CD4-positive, alpha-beta T cell treated with Interleukin-1 beta for 1 hour (primary cell): ENCODE measurements at regions not wholly inside any gene's neighbourhood (a gene's known extent, or its start where the extent isn't known, plus 50 kb on each side); places are given as distances from the start of the nearest gene placed in this dataset.

ENCODE experiments used
- DNase-seq, 2 donors: peaks; one replicate each; pipeline ENCODE4 v3.0.0-alpha.2; 2020 to 2022

DNA sequence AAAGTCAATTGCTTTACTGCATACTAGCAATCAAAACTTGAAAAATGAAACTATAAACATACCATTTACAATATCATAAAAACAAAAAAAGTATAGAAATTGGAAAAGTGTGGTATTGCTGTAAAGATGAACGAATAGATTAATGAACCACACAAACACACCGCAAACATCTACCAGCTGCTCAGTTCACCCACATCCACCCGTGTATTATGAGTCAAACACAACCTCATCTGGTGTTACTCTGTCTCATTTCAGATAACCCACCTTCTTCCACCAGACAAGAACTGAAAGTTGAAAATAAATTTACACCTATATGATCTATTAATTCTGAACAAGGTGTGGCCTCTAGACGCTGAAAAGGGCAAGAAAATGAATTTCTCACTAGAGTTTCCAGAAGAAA lies 53.3 kb downstream of the BLID start:
- no peak for DNase-seq

GRCh38 chr11:122059565-122059964 lies 56.5 kb downstream of the BLID start:
- no peak for DNase-seq

GRCh38 chr11:122050021-122050690 lies 65.9 kb downstream of the BLID start:
- DNase-seq, result no peak

GRCh38 chr11:122048401-122048800 lies 67.6 kb downstream of the BLID start:
- DNase-seq, result no peak

DNA sequence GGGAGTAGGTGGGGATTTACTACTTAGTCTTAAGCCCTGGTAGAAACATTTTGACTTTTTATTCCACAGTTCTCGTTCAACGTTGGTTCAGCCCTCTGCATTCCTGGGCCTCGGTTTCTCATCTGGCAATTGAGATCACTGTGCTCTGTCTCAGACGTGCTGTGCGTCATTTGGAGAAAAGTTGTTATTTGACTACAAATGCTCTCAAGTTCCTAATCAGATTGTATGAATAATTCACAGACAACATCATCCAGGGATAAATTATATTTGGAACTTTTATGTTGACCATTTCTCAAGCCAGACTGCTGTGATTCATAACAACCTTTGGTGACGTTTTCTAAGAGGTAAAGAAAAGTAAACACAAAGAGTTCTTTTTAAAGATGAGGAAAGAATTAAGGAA lies 69.2 kb downstream of the BLID start:
- DNase-seq, result no peak

DNA sequence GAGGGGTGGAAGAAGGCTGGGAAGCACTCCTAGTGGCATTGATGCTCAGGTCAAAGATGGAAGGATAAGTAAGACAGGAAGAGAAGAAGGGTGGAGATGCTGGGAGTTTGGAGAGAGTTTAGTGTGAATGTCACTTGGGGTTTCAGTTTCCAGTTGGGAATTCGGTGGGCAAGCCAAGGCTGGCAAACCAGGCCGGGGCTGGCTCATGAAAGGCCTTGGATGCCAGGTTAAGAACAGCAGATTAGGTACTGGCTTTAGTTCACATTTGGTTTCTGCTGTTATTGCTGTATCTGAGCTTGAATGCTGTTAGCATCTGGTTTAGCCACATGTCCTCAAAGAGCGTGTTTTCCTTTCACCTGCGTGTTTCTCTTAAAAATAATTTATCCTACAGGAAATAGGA lies 69.6 kb downstream of the BLID start:
- DNase-seq, result no peak

- no peak for DNase-seq
Observed at GRCh38 chr11:122045181-122045586, 70.8 kb downstream of the BLID start.

- no peak for DNase-seq
Observed at GRCh38 chr11:122044086-122044485, 71.9 kb downstream of the BLID start.

GRCh38 chr11:122042981-122043380 lies 73.0 kb downstream of the BLID start:
- no peak for DNase-seq

GRCh38 chr11:122040464-122040863 lies 75.6 kb downstream of the BLID start:
- no peak for DNase-seq

- DNase-seq, result no peak
Observed at GRCh38 chr11:122038543-122038942, 77.5 kb downstream of the BLID start.

- DNase-seq, result no peak
Observed at GRCh38 chr11:122037911-122038310, 78.1 kb downstream of the BLID start.

DNA sequence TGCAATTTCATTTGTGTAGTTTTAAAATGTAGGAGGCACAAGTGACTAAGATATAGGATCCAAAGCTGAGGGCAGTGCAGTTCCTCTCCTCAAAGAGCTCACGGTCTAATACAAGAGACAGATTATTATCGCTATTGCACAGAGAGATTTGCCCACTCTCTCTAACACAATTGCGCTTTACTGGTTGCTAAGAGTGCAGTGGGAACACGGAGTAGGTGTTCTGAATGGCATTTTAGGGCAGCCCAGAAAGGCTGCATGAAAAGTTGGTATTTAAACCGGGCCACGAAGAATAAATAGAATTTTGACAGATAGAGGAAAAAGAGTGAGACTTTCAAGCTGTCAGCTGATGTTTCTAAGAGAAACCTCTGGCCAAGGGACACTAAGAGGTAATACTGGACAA lies 79.5 kb downstream of the BLID start:
- no peak for DNase-seq

- DNase-seq, result no peak
Observed at GRCh38 chr11:122036018-122036417, 80.0 kb downstream of the BLID start.

- no peak for DNase-seq
Observed at GRCh38 chr11:122033631-122034030, 82.4 kb downstream of the BLID start.

- DNase-seq, result no peak
Observed at GRCh38 chr11:122033193-122033592, 82.8 kb downstream of the BLID start.

- DNase-seq, result no peak
Observed at GRCh38 chr11:122032317-122032716, 83.7 kb downstream of the BLID start.

DNA sequence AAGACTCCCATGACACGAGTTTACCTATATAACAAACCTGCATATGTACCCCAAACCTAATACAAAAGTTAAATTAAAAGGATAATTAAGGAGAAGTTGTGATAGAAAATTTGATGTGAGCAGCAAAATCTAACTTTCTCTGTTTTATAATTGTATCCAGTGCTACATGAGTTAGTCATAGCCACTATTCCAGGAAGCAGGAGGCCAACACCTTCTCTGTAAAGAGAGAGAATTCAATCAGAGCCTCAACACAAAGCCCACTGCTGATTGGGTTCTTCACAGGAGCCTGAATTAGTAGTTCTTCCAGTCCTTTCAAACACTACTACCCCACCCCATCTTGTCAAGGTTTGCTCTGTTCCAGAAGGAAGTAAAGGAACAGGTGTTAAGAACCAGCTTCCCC lies 84.2 kb downstream of the BLID start:
- DNase-seq, result no peak

DNA sequence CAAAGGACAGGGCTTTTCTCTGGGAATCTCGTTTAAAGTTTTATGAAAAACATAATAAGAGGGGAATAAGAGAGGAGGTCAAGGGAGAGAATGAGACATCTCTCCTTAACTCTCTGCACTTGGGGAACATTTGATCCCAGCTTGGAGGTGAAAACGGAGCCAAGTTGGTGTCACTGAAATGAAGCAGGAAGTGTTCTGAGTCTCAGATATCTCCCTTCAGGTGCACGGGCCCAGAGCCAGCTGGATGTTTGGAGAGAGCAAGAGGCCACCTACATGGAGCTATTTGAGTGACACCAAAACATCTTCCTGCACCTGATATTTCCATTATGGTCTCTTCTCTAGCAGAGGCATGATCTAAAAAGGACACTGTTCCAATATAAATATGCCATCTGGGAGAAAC lies 85.7 kb downstream of the BLID start:
- no peak for DNase-seq

DNA sequence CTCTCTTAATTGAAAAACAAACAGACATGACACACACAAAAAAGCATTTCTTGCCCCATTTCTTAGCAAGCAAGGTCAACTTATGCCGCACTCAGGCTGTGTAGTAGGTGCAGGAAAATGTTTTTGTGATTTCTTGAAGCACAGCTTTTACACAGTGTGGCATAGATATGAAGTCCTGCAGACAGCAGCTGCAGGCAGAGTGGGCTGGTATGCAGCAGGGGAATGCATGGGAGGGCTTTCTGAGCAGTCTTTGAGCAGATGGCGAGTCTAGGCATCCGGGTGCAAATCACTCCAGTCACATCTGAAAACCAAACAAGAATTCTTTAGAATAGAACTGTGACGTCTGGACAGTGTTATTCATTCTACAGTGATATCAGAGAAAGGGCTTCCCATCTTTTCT lies 87.5 kb downstream of the BLID start:
- no peak for DNase-seq

- DNase-seq, result no peak
Observed at GRCh38 chr11:122028036-122028435, 88.0 kb downstream of the BLID start.

- DNase-seq, result no peak
Observed at GRCh38 chr11:122025757-122026156, 90.3 kb downstream of the BLID start.

DNA sequence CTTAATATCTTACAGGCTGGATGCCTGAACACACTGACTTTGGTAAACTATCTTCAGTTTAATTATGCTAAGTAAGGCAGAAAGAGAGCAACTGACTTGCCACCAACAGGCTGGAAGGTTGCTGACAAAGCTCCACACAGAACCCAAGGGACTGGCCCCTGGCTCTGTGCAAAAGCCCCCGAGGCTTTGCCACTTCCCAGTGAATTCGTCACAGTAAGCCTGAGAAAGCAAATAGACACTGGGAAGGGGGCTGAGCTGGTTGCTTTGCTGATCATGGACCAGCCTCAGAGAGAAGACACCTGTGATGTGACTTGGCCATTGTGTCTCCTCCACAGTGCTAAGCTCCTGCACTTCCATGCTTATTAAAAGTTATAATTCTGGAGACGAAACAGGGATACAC lies 91.7 kb downstream of the BLID start:
- no peak for DNase-seq

DNA sequence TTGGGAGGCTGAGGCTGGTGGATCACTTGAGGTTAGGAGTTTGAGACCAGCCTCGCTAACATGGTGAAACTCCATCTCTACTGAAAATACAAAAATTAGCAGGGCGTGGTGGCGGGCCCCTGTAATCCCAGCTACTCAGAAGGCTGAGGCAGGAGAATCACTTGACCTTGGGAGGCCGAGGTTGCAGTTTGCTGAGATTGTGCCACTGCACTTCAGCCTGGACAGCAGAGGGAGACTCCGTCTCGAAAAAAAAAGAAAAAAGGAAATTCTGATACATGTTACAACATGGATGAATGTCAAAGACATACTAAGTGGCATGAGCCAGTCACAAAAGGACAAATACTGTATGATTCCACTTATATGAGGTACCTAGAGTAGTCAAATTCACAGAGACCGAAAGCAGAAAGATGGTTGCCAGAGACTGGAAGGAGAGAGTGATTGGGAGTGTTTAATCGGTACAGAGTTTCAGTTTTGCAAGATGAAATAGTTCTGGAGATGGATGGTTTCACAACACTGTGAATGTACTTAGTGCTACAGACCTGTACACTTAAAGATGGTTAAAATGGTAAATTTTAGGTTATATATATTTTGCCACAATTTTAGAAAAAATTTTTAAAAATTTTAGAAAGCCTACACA lies 92.3 kb downstream of the BLID start:
- DNase-seq, result no peak

DNA sequence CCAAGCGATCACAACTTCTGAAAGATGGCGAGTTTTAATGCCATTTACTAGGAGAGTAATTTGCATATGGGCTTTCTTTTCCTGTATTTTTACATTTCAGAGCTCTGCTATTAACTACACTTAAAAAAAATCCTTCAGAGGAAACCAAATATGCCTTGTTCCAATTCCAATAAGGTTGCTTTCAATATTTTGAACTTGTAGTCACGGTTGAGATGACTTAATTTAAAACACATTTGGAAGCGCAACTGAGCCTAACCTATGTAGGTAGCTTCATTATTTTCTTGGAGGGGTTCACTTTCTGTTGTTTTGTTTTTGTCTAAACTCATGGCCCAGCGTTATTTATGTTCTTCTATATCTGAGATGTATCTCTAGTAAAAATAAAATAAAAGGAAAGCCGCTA lies 93.4 kb downstream of the BLID start:
- no peak for DNase-seq
